ENCODE measurements at regions not wholly inside any gene's neighbourhood (a gene's known extent, or its start where the extent isn't known, plus 50 kb on each side); places are given as distances from the start of the nearest gene placed in this dataset.

- TF ChIP-seq CTCF (IDR thresholded peaks at IDR 0.05; ENCODE audit: unreplicated experiment) = no peak
- DNase-seq = no peak
- Mint-ChIP-seq H3K9me3 (ENCODE audit: low read depth, unreplicated experiment) (no peaks in the 10 kb centered on the region), H3K27ac (ENCODE audit: unreplicated experiment) (no peak overlapping the region), H3K36me3 (ENCODE audit: insufficient read depth, unreplicated experiment) (no peaks in the 10 kb centered on the region), H3K4me1 (ENCODE audit: low read depth, unreplicated experiment) (no peaks in the 10 kb centered on the region), H3K4me3 (ENCODE audit: low read depth, unreplicated experiment) (no peak overlapping the region), H3K27me3 (ENCODE audit: unreplicated experiment) (peaks cover 7% of the 10 kb centered on the region)
- intact Hi-C loops (cut with micrococcal nuclease; ENCODE audit: unreplicated experiment) = no loop called here
- CTCF ChIA-PET = interaction anchor here (0.6 kb wide), 1 partner anchor 1464 kb away, joined by 4 read pairs; no protein-coding TSS in a partner anchor
- no TSS peak for BruUV-seq (replicated peaks)
Observed at GRCh38 chr10:120077707-120078492, 185.4 kb downstream of the SEC23IP start.

DNA sequence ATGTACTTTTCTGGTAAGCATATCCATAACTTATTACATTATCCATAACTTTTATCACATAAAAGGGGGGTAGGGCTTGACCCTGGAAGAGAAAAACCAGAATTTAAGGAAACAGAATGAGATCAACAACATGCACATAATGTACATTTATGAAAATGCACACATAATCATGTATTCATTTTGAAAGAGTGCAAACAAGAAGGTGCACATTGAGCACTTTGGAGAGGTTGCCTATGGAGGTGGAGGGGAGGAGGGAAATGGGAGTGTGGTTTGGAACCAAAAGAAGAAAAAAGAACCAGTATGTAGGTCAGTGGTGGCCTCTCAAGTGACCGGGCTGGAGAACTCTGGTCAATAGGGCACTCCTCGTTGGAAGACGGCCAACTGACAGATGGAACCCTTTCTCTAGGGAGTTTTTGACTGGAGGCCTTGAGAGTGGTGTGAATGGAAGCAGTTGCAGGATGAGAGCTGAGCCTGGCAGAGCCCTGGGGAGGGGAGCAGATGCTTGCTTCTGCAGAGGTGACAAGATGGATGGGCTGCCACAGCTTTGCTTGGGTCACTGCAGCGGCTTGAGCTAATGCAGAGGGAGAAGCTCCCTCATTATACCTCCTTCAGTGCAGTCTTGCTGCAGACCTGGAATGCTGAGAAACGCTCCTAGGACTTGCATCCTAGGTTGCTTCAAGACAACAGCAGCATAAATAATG is 192.7 kb downstream of the SEC23IP start:
- Mint-ChIP-seq H3K4me1 (ENCODE audit: low read depth, unreplicated experiment) (no peaks in the 10 kb centered on the region), H3K9me3 (ENCODE audit: low read depth, unreplicated experiment) (no peaks in the 10 kb centered on the region), H3K36me3 (ENCODE audit: insufficient read depth, unreplicated experiment) (no peaks in the 10 kb centered on the region), H3K4me3 (ENCODE audit: low read depth, unreplicated experiment) (no peak overlapping the region), H3K27ac (ENCODE audit: unreplicated experiment) (no peak overlapping the region), H3K27me3 (ENCODE audit: unreplicated experiment) (no peaks in the 10 kb centered on the region)
- intact Hi-C loops (cut with micrococcal nuclease; ENCODE audit: unreplicated experiment) = no loop called here
- TF ChIP-seq CTCF (IDR thresholded peaks at IDR 0.05; ENCODE audit: unreplicated experiment) = no peak
- no peak for DNase-seq
- CTCF ChIA-PET = no interaction called here
- BruUV-seq (replicated peaks) = no TSS peak

GRCh38 chr10:120086066-120086465 is 193.5 kb downstream of the SEC23IP start:
- CTCF ChIA-PET = no interaction called here
- TF ChIP-seq CTCF (IDR thresholded peaks at IDR 0.05; ENCODE audit: unreplicated experiment) = no peak
- Mint-ChIP-seq H3K27me3 (ENCODE audit: unreplicated experiment) (no peaks in the 10 kb centered on the region), H3K9me3 (ENCODE audit: low read depth, unreplicated experiment) (no peaks in the 10 kb centered on the region), H3K4me1 (ENCODE audit: low read depth, unreplicated experiment) (no peaks in the 10 kb centered on the region), H3K27ac (ENCODE audit: unreplicated experiment) (no peak overlapping the region), H3K36me3 (ENCODE audit: insufficient read depth, unreplicated experiment) (no peaks in the 10 kb centered on the region), H3K4me3 (ENCODE audit: low read depth, unreplicated experiment) (no peak overlapping the region)
- intact Hi-C loops (cut with micrococcal nuclease; ENCODE audit: unreplicated experiment) = no loop called here
- BruUV-seq (replicated peaks) = no TSS peak
- DNase-seq = no peak

DNA sequence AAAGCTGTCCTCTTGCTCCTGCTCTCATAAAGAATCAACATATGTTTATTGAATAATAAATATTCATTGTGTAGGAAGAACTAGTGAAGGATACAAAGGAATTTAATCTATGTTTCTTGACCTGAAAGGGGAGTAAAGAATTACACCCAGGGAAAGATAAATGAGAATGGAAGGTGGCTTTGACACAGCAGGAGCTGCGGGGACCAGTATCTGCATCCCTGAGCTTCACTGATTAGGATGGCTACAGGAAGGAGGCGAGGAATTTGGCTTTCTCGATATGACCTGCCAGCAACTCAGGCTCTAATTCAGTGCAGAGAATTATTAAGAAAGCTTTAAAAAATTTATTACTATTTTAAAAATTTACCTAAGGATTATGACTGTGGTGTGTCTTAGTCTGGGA is 194.6 kb downstream of the SEC23IP start:
- CTCF ChIA-PET = no interaction called here
- Mint-ChIP-seq H3K4me1 (ENCODE audit: low read depth, unreplicated experiment) (no peaks in the 10 kb centered on the region), H3K27ac (ENCODE audit: unreplicated experiment) (no peak overlapping the region), H3K36me3 (ENCODE audit: insufficient read depth, unreplicated experiment) (no peaks in the 10 kb centered on the region), H3K4me3 (ENCODE audit: low read depth, unreplicated experiment) (no peak overlapping the region), H3K9me3 (ENCODE audit: low read depth, unreplicated experiment) (no peaks in the 10 kb centered on the region), H3K27me3 (ENCODE audit: unreplicated experiment) (no peaks in the 10 kb centered on the region)
- no TSS peak for BruUV-seq (replicated peaks)
- no peak for DNase-seq
- intact Hi-C loops (cut with micrococcal nuclease; ENCODE audit: unreplicated experiment) = no loop called here
- TF ChIP-seq CTCF (IDR thresholded peaks at IDR 0.05; ENCODE audit: unreplicated experiment) = no peak
